Pulmonary artery endothelial cell (primary cell): ENCODE measurements at regions not wholly inside any gene's neighbourhood (a gene's known extent, or its start where the extent isn't known, plus 50 kb on each side); places are given as distances from the start of the nearest gene placed in this dataset.

Experiments
- DNase-seq: peaks from one replicate; pipeline ENCODE4 v3.0.0-alpha.2; 2011; ENCODE audit warnings: low read depth, low spot score

DNA sequence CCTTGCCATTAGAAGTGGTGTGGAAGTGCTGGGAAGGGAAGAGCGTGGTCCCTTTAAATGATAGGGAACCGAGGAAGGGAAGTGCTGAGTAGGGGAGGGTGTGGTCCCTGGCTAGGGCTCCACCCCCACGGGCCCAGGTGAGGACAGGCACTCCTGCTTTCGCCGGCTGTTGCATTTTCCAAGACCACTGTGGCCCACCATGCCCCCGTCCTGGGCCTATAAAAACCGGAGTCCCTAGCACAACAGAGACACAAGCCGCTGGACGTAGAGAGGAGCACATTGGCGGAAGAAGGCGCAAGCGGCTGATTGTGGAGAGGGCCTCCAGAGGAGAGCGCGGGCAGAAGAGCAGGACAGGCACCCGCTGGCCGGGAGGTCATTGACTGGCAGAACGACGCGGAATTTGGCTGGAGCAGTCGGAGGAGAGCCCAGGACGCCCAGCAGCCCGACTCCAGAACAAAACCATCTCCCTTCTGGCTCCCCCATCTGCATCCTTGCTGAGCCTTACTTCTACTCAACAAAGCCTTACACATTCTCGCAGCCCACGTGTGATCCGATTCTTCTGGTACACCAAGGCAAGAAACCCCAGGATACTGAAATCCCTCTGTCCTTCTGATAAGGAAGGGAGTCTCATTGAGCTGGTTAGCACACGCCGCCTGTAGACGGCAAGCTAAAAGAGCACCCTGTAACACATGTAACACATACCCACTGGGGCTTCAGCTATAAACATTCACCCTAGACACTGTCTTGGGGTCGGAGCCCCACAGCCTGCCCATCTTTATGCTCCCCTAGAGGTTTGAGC is 146.2 kb upstream of the LYZL1 start:
- DNase-seq = no peak

DNA sequence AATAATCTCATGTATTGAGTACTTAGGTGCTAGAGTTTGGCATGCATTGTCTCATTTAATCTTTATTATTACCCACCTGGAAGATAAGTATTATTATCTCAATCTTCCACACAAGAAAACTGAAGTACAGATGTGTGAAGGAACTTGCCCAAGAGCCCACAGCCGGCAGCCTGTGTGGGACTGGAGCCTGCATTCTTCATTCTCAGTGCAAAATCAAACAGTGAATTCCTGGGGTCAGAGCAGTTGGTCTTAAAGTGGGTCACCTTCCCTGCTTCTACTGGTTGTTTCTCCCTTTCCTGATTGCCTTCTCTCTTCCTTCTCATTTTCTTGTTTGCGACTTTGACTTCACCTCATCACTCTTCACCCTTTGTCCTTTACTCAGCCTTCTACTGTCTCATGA is 144.7 kb upstream of the LYZL1 start:
- no peak for DNase-seq

DNA sequence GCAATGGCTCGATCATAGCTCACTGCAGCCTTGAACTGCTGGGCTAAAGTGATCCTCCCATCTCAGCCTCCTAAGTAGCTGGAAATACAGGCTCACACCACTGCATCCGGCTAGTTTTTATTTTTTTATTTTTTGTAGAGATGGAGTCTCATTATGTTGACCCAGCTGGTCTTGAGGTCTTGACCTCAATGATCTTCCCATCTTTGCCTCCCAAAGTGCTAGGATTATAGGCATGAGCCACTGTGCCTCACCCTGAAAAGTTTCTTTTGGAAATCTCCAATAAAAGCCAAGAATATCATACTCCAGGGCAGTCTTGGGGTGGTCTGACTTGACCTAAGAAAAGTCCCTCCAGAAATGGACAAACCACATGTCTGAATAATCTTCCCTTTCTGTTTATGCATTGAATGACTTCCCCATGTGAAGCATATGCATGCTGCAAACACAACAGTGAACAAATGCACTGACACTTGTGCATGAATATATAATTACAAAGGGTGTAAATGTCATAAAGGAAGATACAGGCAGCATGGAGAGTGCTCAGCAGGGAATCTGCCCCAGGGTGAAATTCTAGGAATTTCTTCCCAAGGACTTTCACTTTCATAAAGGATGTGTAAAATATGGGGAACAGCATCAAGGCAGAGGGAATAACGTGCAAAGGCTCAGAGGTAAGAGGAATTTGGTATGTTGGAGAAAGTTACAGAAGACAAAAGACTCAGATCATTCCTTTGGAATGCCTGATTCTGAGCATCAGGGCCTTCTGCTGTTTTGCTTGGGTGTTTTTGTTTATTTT is 142.4 kb upstream of the LYZL1 start:
- no peak for DNase-seq

DNA sequence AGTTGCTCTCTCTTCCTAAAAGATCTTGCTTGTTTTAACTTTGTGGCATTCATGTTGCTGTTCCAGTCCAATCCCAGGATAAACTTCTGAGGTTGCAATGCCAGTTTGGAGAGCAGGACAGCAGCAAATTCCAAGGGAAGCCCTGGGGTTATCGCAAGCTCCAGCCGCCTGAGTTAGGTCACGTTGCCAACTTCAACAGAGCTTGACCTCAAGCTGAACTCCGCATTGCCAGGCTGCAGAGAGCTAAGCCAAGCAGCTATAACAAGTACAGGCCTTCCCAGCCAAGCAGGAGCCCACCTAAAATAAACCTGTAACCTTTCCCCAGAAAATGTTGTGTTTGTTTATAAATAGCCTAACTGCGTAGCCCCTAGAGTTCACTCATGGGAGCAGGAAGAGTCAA is 138.9 kb upstream of the LYZL1 start:
- DNase-seq = peak; percentile 77

DNA sequence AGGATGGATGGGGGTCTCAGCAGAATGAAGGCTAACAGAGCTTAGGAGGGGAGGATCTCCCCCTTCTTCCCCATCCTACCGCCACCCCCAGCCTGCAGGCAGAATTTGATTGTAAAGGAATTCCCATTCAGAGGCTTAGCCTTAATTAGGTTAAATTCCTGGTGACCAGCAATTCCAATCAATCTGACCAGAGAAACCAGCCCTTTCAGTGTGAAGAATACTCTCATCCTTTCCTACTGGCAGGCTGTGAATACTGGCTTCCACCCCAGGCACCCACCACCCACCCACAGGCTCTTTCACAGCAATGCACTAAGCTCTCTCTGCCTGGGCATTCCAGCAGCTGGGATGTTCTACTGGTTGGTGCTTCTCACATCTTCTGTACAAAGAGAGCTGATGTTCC is 137.9 kb upstream of the LYZL1 start:
- DNase-seq = no peak

DNA sequence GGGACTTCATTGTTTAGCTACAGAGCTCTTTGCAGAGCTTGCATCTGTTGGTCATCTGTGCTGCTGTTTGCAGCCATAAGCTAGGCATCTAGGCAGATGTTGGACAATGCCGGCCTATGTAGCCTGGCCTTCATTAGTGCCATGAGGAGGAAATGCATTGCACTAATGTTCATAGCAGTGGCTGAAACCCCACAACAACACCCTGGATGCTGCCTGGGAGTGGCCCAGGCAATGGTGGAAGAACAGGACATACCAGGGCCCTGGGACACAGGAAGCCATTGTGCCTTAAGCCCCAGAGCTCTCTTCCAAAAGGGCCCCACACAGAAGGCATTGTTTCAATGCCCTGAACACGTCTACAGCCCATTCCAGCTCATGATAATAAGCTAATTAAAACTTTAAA is 131.5 kb upstream of the LYZL1 start:
- DNase-seq = no peak

DNA sequence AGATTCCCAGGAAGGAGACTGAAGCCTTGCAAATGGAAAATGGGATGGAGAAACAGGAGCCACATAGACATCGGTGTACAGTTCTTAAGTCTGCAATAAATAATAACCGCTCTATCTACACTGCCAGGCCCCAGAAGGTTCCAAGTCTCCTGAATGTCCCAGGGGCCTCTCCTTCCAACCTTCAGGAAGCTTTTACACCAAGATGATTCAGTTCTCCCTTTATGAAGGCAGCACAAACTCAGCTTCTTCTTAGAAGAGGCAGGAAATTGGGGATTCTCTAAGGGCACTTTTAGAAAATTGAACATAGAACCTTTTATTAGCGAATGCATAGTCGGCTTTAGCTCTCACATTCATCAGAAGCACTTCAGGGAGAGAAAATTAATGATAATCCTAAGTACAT is 130.8 kb upstream of the LYZL1 start:
- DNase-seq = no peak

DNA sequence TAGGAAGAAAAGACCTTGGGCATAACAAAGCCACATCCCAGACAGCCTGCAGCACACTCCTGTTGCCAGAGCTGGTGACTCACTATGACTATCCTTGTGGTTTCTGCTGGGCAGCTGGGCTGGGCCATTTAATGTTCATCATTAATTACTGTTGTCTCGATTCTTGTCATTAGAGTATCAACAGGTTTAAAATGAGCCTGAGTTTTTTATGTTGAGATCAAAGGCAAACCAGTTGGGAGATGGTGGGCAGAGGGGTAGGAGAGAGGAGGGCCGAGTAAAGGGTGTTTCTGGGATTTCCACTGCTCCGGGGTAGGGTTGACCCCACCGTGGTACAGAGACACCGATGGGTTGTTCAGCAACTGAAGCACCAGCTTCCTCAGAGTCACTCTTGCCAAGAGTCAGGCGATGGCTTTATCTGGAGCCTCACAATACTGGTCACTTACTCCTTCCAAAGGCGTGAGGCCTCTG is 128.7 kb upstream of the LYZL1 start:
- DNase-seq = peak; percentile 35

DNA sequence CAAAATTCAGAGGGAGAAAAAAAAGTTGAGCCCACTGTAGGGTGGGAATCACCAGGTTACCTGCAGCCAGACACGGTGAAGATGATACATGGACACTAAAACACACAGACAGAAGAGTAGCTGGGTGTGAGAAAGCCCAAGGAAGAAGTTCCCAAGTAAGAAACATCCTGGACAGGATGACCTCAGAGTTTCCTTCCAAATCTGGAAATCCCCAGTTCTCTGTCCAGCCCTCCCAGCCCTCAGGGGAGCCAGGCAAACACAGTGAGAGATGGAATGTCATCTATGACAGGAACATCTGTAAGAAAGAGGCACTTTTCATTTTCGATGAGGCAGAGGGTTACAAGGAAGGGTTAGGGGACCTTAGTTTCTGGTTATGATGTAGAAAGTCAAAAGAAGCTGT is 125.1 kb upstream of the LYZL1 start:
- DNase-seq = peak; percentile 46

DNA sequence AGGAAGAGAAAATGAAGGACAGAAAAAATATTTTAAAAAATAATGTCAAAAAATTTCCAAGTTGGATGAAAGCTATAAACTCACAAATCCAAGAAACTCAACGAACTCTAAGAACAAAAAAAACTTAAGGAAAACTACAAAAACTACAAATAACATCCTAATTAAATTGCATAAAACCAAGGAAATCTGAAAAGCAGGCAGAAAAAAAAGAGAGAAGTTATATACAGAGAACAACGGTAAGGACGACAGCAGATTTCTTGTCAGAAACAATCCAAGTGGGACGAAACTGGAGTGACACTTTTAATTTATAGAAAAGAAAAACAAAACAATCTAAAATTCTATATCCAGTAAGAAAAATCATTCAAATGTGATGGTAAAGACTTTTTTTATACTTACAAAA is 122.2 kb upstream of the LYZL1 start:
- DNase-seq = no peak

DNA sequence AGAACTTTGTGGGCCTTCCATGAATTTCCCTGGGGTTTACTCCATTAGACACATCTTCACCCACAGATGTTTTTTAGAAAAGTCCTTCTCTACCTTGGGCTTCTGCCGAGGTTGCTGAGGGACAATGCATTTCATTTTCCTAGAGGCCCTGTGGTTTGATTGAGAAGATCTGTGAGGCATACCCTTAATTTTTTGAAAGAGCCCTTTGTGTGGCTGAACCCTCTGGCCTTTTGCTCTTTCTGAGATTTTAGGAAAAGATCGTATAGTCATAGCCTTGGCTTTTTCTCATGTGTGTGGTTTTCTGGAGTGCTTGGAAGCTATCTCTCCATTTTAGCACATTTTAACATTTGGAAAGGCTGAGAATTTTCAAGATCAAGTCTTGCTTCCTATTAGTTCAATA is 119.8 kb upstream of the LYZL1 start:
- DNase-seq = no peak

DNA sequence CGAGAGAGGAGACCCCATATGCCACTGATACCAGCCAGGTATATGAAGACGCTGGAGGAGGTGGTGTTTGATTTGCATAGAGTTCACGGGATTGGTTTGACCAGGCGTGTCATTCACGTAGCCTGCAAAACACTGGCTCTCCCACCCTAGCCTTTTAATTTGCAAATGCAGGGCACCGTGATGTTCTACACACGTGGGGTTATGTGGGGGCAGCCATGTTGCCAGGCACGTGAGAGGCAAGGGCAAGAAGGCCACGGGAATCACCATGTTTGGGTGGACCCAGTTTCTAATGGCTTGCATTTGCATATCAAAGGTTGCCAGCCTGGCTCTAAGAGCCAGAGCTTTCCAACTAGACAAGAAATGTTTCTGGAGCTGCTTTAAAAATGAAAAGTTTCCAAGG is 117.2 kb upstream of the LYZL1 start:
- DNase-seq = no peak

DNA sequence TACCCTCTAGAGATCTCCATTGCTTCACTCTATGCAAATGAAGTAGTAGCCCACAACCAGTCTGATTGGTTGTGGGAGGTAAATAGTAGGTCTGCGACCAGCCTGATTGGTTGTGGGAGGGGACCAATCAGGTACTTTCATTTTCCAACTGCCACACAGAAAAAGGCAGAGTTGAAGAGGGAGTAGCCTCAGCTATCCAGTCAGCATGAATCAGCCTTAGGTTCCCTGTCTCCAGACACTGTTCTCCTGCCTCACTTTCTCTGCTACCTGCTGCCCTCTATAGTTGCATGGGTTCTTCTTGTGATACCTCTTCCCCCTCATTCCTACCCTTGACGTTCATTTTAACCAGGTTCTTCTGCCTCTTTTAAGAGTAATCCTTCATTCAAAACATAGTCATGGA is 114.5 kb upstream of the LYZL1 start:
- DNase-seq = no peak

DNA sequence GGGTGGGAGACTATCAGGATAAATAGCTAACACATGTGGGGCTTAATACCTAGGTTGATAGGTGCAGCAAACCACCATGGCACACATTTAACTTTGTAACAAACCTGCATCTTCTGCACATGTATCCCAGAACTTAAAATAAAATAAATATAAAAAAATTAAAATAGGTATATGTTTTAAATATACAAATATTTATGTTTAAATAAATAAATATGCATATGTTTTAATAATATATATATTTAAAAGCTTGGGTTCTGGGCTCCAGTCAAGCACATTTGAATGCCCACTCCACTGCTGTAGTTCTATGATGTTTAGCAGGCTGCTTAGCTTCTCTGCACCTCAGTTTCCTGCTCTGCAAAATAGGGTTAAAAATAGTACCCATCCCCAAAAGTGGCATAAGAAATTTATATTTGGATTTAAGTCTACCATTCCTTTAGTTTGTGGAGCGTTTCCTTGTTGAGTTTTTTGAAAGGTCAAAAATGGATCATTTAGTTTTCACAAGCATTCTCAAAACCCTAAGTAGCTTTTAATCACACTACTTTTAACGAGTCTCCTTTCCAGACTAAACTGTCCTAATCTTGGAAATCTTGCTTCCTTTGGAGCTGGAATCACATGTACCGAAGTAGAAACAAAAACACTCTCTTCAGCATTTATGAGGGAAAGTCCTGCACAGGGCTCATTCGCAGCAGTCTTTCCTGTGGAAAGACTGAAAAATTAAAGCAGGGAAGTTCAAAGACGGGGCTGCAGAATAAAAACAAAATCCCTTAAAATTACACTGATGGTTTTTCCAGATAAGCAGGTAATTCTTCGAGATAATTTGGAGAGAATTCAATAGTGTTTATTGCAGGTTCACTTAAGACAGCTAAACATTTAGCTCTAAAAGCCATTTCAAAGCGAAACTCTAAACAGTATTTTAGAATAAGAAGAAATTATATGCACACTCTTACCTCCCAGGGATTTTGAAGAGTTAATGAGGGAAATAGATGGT is 111.7 kb upstream of the LYZL1 start:
- DNase-seq = no peak

DNA sequence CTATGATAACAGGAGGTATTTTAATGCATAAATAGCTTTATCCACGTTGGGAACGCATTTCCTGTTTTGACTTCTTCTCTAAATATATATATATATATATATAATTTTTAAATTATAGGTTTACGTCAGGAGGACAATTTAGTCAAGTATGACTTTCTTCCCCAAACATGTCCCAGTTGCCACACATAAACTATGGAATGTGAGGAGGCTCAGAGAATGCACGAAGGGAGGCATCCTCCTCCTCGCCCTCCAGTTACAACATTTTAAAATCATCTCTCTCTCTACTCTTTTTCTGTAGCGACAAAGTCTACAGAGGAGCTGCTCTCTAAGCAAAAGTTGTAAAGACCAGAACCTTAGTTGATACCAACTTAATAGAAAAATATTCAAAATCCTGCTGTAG is 106.9 kb upstream of the LYZL1 start:
- no peak for DNase-seq

DNA sequence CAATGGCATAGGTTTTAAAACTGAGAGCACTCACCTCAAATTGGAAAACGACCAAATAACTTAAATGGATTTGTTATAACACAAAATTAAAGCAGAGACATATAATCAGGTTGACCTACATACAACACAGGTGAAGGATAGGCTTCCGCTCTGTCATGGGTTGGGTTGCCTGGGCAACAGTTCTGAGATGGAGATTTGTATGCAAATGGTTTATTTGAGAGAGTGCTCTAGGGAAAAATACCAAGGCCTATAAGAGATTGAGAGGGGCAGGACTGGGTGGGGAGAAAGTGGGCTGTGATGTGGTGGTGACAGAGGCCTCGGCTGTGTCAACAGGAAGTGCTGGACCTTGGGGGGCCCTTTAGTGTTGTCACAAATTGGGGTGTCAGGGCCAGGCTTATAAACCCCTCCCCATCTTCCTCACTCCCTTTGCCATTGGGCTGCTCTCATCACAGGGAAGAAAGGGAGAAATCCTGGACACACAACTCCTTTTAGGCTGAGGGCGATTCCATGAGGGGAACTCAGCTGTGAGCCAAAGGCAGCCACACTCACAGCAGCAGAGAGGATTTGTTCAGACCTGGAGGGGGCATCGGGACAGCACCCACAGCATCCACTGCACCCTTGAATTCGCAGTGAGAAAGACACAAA is 105.4 kb upstream of the LYZL1 start:
- no peak for DNase-seq

DNA sequence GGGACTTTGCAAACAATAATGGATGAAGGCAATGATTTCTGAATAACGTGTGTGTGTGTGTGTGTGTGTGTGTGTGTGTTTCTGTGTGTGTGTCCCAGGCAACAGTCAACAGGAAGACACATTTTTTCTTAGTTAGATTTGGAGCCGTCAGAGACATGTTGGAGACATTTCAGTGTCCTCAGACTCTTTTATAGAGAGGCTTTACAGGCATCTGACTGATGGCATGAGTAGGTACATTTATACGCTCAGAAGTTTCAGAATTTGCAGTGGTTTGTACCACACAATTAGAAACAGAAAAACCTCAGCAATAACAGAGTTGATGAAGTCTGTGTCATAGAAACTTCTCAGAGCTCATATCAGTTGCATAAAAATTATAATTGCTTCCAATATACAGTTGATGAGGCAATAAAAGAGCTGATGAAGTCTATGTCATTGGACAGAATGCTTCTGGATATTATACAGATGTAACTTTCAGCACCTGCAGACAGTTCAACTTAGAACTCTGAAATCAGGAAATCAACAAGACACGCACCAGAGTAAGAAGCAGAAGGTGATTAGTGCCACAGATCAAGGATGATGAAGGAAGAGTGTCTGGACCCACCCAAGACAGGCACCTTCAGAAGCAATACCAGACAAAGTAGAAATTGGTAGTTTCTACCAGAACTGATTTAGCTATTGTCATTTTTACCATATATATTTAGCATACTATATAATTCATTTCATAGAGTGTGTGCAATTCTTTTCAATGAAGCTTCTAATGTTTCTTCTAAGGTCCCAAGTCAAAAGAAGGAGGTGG is 104.5 kb upstream of the LYZL1 start:
- DNase-seq = no peak

DNA sequence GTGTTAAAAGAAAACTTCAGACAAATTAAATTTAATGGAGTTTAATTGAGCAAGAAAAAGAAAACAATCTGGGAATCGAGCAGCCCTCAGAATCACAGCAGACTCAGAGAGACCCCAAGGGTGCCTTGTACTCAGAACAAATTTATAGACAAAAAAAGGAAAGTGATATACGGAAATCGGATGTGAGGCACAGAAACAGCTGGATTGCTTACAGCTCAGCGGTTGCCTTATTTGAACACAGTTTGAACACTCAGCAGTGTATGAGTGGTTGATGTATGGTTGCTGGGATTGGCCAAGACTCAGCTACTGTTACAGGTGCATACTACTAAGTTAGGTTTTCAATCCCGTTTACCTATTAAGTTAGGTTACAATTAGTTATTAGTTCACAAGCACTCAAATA is 103.8 kb upstream of the LYZL1 start:
- no peak for DNase-seq

DNA sequence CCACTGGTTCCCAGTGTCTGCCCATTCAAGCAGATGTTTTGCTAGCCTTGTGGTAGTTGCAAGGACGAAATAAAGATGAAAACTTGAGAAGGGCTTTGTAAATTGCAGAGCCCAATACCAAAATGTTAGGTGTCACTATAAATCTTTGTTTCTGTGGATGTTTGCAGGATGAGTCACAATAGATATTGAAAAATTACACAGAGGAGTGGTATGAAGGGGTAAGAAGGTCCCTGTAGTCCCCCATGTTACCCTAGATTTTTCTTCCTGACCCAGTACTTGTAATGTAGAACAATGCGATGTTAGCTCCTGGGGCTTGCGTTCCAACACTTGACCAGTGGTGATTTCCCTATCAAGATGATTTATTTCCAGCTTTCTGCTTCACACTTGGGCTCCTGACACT is 102.6 kb upstream of the LYZL1 start:
- DNase-seq = no peak

DNA sequence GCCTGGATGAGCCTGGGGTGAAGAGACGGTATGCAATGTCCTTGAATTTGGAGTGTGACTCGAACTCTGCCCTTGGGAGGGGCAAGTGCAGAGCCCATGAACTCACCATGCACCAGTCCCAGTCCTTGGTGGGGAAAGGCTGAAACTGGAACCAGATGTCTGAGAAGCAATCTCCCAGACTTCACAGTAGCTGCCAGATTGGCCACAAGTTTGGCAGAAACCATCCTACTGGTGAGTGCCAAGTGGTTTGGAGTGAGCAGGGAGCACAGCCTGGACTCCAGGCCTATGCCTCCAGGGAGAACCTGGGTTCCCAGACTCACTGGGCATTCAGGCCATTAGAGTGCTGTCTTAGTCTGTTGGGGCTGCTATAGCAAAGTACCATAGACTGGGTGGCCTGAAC is 99.6 kb upstream of the LYZL1 start:
- no peak for DNase-seq
